Inferior parietal cortex (tissue), 1 donor: ENCODE measurements at regions not wholly inside any gene's neighbourhood (a gene's known extent, or its start where the extent isn't known, plus 50 kb on each side); places are given as distances from the start of the nearest gene placed in this dataset.
"Not testable (repeated sequence)": the region's sequence is repeated elsewhere in the genome, so short reads cannot be mapped to it uniquely, and the experiment has no call there.

ENCODE experiments used
- DNase-seq: peaks from one replicate; pipeline ENCODE4 v3.0.0-alpha.2; 2016; ENCODE audit errors: extremely low spot score

GRCh38 chr6:40152701-40153436, 218.6 kb upstream of the MOCS1 start:
- DNase-seq: no peak

DNA sequence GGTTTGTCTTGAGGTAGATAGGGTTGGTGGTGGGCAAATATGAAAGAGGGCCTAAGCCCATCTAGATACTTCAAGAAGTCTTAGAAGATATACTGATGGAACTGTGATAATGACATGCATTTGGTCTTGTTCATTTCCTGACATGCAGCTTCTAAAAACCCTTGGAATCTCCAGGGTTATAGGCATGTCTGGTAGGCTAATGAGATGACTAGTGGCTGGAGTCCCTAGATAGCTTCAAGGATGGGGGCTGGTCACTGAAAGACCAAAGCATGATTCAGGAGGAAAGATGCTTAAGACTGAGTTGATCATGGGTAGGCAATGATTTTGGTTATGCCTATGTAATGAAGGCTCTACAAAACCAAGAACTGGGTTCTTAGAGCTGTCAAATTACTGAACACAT, 217.9 kb upstream of the MOCS1 start:
- no peak for DNase-seq

GRCh38 chr6:40148882-40149573, 214.8 kb upstream of the MOCS1 start:
- no peak for DNase-seq

- DNase-seq: no peak
Measured at GRCh38 chr6:40146902-40147301, 212.6 kb upstream of the MOCS1 start.

GRCh38 chr6:40139447-40139846, 205.2 kb upstream of the MOCS1 start:
- DNase-seq: no peak

GRCh38 chr6:40138273-40138720, 204.0 kb upstream of the MOCS1 start:
- no peak for DNase-seq

GRCh38 chr6:40135491-40136072, 201.3 kb upstream of the MOCS1 start:
- DNase-seq: no peak

GRCh38 chr6:40133981-40134380, 199.7 kb upstream of the MOCS1 start:
- DNase-seq: not testable (repeated sequence)

DNA sequence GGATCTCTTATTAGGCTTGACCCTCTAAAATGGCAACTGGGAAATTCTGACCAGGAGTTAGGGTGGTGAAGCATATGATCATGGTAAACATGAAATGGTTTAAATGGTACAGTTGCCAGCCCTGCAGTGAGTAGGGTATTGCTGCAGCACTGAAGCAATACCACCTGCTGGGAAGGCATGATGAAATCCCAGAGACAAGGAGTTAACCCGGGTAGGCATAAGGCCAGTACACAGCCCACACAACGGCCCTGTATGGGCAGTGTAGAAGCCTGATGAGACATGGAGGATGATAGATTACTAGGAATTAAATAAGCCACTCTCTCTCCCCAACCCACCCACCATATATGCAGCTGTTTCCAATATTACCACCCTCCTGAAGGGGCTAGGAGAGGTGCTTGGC, 197.4 kb upstream of the MOCS1 start:
- no peak for DNase-seq

DNA sequence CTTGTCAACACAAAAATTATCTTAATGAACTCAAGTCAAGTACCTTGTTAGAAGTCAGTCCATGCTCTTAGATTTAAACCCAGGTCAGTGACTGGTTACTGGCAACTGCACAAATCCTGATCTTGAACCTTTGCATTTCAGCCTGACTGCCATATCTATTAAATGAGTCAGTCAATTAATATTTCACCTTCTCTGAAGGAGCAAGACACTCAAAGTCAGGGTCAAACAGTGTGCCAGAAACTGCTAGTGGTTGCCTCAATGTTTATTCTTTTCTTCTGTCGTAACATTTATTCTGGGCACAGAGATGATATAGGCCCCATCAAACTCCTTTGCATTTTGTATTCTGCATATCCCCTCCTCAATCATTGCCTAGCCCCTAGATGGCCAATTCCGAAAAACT, 193.9 kb upstream of the MOCS1 start:
- no peak for DNase-seq

DNA sequence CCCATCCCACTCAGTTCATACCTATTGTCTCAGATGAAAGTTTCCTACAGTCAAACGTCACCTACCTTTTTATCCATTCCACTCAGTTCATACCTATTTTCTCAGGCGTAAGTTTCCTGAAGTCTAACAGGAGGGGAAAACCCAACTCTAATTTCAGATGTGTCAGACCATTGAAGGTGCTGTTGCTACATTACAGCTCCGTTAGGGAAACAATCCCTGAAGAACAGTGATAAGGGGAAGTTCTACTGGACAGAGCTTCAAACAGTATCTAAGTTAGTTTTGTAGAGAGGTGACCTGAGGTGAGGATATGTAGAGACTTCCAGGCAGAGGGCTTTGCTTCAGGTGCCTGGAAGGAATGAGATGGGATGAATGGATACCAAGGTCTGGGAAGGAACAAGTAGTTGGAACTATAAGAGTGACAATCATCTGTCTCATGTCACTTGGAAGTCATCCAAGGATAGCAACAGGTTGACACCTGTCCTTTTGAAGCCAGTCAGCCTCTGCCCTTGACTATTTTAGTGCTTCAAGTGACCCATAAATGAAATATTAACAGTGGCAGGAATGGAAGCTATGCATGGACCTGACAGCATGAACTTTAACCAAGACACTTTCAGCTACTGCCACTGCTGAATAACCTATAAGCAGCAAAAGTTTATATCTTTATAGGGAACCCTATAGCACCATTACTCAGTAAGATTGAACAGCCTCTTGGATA, 191.6 kb upstream of the MOCS1 start:
- no peak for DNase-seq

DNA sequence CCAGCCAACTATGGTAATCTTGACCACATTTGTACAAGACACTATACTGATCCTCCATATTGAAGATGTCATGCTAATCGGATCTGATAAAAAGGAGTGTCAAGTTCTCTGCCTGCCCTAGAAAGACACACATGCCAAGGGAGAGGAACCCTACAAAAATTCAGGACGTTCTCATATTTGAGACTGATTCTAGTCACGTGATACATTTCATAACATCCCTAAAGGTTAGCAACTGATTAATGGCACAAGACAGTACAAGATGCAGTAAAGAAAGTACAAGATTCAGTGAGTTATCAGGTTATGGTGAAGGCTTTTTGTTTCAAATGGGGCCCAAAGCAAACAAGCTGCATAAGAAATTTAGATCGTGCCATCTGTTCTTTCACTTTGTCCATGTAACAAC, 190.7 kb upstream of the MOCS1 start:
- DNase-seq: no peak

GRCh38 chr6:40116832-40117231, 182.6 kb upstream of the MOCS1 start:
- DNase-seq: no peak

- DNase-seq: no peak
Measured at GRCh38 chr6:40112350-40112749, 178.1 kb upstream of the MOCS1 start.

DNA sequence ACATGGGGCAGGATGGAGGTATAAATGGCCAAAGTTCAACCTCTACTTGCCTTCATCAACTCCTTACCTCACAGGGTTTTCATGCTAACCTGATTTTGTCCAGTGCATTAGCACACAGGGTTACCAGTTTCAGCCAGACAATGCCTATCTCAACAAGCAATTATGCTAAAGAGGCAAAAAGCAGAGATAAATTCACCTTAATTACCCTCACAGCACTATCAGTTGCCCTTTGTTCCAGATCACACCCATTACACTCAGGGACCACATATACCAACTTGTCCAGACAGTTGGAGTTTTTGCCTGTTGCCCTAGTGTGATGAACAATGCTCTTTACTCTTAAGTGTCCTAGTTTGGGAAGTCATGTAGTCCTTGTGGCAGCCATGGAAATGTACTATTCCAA, 174.5 kb upstream of the MOCS1 start:
- no peak for DNase-seq

- no peak for DNase-seq
Measured at GRCh38 chr6:40106840-40107239, 172.6 kb upstream of the MOCS1 start.

- no peak for DNase-seq
Measured at GRCh38 chr6:40098774-40099173, 164.5 kb upstream of the MOCS1 start.

- DNase-seq: no peak
Measured at GRCh38 chr6:40097590-40097989, 163.3 kb upstream of the MOCS1 start.

- DNase-seq: no peak
Measured at GRCh38 chr6:40083141-40083920, 149.1 kb upstream of the MOCS1 start.

DNA sequence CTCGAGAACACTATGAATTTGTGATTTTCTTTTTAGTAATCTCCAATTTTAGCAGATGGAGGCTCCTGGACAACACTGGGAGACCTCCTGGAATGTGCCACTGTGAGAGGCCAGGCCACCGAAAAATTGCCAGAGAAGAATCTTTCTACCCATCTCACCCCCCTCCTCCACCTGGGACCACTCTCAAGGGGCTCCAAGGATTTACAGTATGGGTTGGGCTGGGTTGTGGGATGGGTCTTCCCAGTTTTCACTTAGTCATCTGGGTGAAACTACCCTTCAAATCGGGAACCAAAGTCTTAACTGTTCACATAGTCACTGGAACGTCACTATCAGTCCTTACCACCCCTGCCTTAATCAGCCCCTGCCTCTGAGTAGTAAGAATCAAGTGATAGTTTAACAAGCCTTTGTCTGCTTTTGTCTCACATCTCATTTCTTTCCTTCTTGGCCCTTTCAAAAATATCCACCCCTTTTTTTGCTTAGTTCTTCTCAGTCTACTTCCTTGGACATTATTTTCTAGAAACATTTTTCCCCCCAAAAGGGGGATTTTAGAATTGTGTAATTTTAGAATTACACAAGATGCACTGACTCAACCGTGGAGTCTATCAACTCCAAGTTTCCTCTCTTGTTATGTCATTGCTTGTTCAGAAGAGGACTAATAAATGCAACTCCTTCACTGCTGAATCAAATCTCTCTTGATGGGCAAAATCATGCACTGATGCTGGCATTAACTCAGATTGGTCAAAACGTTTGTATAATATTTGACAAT, 148.2 kb upstream of the MOCS1 start:
- DNase-seq: no peak

DNA sequence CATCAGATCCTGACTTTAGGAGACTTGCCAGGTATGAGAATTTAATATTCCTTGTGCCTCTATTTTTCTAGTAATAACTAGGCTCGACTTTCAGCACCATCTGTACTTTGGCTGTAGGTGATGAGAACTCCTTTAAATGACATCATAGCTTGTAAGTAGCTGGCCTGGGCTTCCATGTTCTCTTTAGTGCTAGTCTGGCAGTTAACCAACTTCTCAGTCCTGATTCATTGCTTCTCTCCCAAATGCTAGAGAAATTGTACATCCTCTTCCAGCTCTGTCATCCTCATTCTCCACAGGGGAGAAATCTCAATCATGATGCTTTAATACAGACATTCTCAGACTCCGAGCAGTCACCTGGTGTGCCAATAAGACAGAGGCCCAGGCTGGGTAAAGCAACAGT, 143.5 kb upstream of the MOCS1 start:
- DNase-seq: no peak
